Natural killer cell (primary cell): ENCODE measurements at regions not wholly inside any gene's neighbourhood (a gene's known extent, or its start where the extent isn't known, plus 50 kb on each side); places are given as distances from the start of the nearest gene placed in this dataset.

Experiments used
- ATAC-seq, 3 donors: fragments of 150-1000 bp in 2 of 3; fragments of 200-7000 bp in 1 of 3; cut with Tn5 transposase; 1 replicate in 1 of 3; 2 replicates in 2 of 3; pipeline ENCODE4 v1.10.0; 2021; ENCODE audit warnings: mild to moderate bottlenecking in 2 of 3, moderate library complexity in 2 of 3
- DNase-seq, 2 donors: peaks; one replicate each; pipeline versions ENCODE4 v3.0.0 to v3.0.0-alpha.2; 2013 to 2021; ENCODE audit warnings: mixed read lengths in 1 of 2
- H3K27ac ChIP-seq: one replicate; pipeline ENCODE4 v1.5.1; 2013; ENCODE audit warnings: mild to moderate bottlenecking, low read length
- H3K27me3 ChIP-seq: one replicate; pipeline ENCODE4 v1.6.1; 2013; ENCODE audit warnings: low read length; ENCODE audit not compliant: control insufficient read depth, insufficient read depth
- H3K36me3 ChIP-seq: one replicate; pipeline ENCODE4 v1.6.1; 2013; ENCODE audit warnings: low read length; ENCODE audit not compliant: control insufficient read depth, insufficient read depth
- H3K4me1 ChIP-seq: one replicate; pipeline ENCODE4 v1.6.1; 2013; ENCODE audit warnings: low read length; ENCODE audit not compliant: control insufficient read depth, insufficient read depth
- H3K4me3 ChIP-seq: one replicate; pipeline ENCODE4 v1.5.1; 2013; ENCODE audit warnings: low read length
- H3K9me3 ChIP-seq: one replicate; pipeline ENCODE4 v1.6.1; 2013; ENCODE audit warnings: low read length; ENCODE audit not compliant: control insufficient read depth, insufficient read depth
- H3K27ac Mint-ChIP-seq, 2 donors: one replicate each; pipeline ENCODE4 v1.8.0; 2022; ENCODE audit warnings: mild to moderate bottlenecking in 2 of 2, mixed read lengths in 2 of 2, moderate library complexity in 1 of 2
- H3K27me3 Mint-ChIP-seq, 2 donors: one replicate each; pipeline ENCODE4 v1.8.0; 2022; ENCODE audit warnings: low read depth in 2 of 2, mixed read lengths in 2 of 2
- H3K36me3 Mint-ChIP-seq: one replicate; pipeline ENCODE4 v1.8.0; 2022; ENCODE audit warnings: mixed read lengths
- H3K4me1 Mint-ChIP-seq, 2 donors: one replicate each; pipeline ENCODE4 v1.8.0; 2022; ENCODE audit warnings: mixed read lengths in 2 of 2
- H3K4me3 Mint-ChIP-seq: one replicate; pipeline ENCODE4 v1.8.0; 2022; ENCODE audit warnings: mild to moderate bottlenecking, moderate library complexity, mixed read lengths
- H3K9me3 Mint-ChIP-seq, 2 donors: one replicate each; pipeline ENCODE4 v1.8.0; 2022; ENCODE audit warnings: mixed read lengths in 2 of 2
- CTCF ChIP-seq: fragments of 200-600 bp; IDR thresholded peaks from one replicate; pipeline ENCODE4 v1.8.0; 2022; ENCODE audit warnings: antibody characterized with exemption
- WGBS: methylation state at CpG from one replicate; pipeline ENCODE4 v1.1.7; 2013; ENCODE audit warnings: missing lambda C conversion rate; ENCODE audit not compliant: insufficient coverage; 5-methylcytosine and 5-hydroxymethylcytosine counted together
- intact Hi-C: fragments of 100-400 bp; cut with micrococcal nuclease; formaldehyde crosslinking; loops from one replicate; pipeline ENCODE4 v1.14.2; 2022

DNA sequence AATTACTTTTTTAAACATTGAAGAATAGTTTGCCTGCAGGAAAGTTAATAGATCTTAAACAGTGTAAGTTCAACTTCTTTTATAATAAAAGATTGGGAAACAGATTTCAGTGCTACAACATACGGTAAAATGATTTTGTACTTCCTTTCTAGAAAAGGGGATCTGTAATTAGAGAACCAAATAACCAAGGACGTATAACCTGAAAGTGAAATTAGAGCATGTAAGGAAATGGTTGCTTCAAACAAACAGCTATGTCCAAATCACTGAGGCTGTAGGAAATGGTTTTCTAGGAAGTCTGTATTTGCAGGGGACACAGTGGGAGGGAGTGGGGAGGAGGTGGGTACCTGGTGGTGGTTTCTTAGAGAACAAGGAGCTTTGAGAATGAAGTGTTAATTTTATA, 57.9 kb upstream of the EXOC6 start:
- H3K4me1 ChIP-seq = peaks cover 15% of the 10 kb centered on the region
- DNase-seq (no peak), ATAC-seq (no peak)
- no peak overlapping the region for H3K4me3 ChIP-seq
- TF ChIP-seq CTCF = no peak
- no peaks in the 10 kb centered on the region for H3K27me3 ChIP-seq
- H3K36me3 ChIP-seq = no peaks in the 10 kb centered on the region
- Mint-ChIP-seq H3K4me3 (no peak overlapping the region), H3K27ac (no peak overlapping the region), H3K4me1 (no peaks in the 10 kb centered on the region), H3K27me3 (peaks cover 17 to 28% of the 10 kb centered on the region in 2 donors), H3K36me3 (no peaks in the 10 kb centered on the region), H3K9me3 (no peaks in the 10 kb centered on the region)
- H3K9me3 ChIP-seq = no peaks in the 10 kb centered on the region
- intact Hi-C loops = no loop called here
- peak overlapping the region; percentile 39 for H3K27ac ChIP-seq
- 32% methylated on average over 2 of the region's 2 CpGs for WGBS

GRCh38 chr10:92792661-92793060, 55.7 kb upstream of the EXOC6 start:
- Histone ChIP-seq H3K9me3 (no peaks in the 10 kb centered on the region), H3K4me3 (no peak overlapping the region), H3K27me3 (no peaks in the 10 kb centered on the region), H3K27ac (no peak overlapping the region), H3K36me3 (no peaks in the 10 kb centered on the region), H3K4me1 (peaks cover 15% of the 10 kb centered on the region)
- no peaks in the 10 kb centered on the region for H3K4me1 Mint-ChIP-seq
- no peak for ATAC-seq
- H3K4me3 Mint-ChIP-seq = no peak overlapping the region
- intact Hi-C loops = no loop called here
- no peaks in the 10 kb centered on the region for H3K9me3 Mint-ChIP-seq
- H3K27me3 Mint-ChIP-seq = peaks cover 27 to 32% of the 10 kb centered on the region in 2 donors
- no peaks in the 10 kb centered on the region for H3K36me3 Mint-ChIP-seq
- DNase-seq = no peak
- WGBS = no CpG with 5 or more reads among the region's 1 CpG
- TF ChIP-seq CTCF = no peak
- H3K27ac Mint-ChIP-seq = no peak overlapping the region
